GM18502 (cell line): ENCODE measurements at regions not wholly inside any gene's neighbourhood (a gene's known extent, or its start where the extent isn't known, plus 50 kb on each side); places are given as distances from the start of the nearest gene placed in this dataset.
"Not testable (repeated sequence)": the region's sequence is repeated elsewhere in the genome, so short reads cannot be mapped to it uniquely, and the experiment has no call there.

Experiments
- ATAC-seq: cut with Tn5 transposase; IDR thresholded peaks from one replicate; pipeline ENCODE4 v1.9.1; 2021; ENCODE audit warnings: mild to moderate bottlenecking; ENCODE audit not compliant: unreplicated experiment, poor library complexity

DNA sequence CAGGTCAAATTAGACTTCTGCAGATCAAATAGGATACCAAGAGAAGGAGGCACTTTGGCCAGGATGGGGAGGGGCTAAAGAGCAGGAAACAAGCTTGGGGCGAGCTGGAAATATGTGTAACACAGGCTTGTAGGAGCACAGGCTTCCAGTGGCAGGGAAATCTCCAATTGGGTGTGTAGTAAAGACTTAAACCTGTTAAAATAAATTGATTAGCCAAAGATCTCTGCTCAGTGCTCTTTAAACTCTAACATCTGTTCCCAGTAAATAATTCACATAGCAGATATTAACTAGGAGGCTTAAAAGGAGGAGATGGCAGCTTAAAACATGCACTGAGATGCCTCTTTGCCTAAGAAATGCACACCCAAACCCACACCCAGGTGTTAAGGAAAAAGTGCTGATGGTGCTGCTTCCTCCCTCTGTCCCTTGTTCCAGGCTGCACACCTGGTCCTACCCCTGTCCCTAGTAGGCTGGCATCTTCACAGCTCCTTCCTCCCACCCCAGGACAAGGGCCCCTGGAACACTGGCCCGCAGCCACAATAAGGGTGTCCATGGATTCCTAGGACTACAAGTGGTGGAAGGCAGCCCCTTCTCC, 93.5 kb upstream of the MLN start:
- ATAC-seq, result no peak

- ATAC-seq, result no peak
Observed at GRCh38 chr6:33896391-33897188, 92.8 kb upstream of the MLN start.

DNA sequence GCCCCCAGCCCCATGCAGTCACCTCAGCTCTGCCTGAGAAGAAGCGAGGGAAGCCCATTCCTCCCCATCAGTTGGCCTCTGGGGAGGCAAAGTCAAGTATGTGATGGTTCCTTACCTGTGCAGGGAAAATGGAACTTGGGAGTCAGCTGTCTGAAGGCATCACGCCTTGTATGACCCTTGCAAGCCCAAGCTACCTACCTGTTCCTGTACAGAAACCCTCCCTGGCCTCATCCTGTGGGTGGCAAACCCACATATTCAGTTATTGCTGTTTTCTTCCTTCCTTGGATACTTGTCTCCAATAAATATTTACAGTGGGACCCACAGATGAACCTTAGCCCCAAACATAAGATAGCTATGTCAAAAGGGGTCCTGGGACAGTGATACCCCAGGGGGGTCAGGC, 92.2 kb upstream of the MLN start:
- ATAC-seq, result no peak

DNA sequence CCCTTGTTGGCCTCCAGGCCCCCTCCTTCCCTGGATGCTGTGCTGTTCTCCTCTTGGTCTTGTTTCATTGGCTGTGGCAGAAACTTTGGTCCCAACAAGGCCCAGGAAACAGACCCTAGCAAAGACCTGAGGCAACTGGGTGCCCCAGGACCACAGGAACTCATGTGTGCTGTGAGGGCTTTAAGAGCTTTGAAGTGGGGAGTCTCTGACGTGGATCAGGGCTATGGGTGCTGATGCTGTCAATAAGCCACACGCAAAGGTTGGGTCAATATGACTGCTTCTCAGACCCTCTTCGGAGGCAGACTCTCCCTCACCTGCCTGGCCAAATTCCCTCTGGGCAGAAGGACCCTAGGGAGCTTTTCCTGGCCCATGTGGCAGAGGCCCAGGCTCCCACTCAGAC, 91.5 kb upstream of the MLN start:
- no peak for ATAC-seq

- ATAC-seq, result no peak
Observed at GRCh38 chr6:33894438-33894837, 90.6 kb upstream of the MLN start.

GRCh38 chr6:33892581-33893346, 89.0 kb upstream of the MLN start:
- no peak for ATAC-seq

GRCh38 chr6:33888664-33889200, 84.9 kb upstream of the MLN start:
- ATAC-seq, result no peak

GRCh38 chr6:33888183-33888582, 84.4 kb upstream of the MLN start:
- ATAC-seq, result no peak

DNA sequence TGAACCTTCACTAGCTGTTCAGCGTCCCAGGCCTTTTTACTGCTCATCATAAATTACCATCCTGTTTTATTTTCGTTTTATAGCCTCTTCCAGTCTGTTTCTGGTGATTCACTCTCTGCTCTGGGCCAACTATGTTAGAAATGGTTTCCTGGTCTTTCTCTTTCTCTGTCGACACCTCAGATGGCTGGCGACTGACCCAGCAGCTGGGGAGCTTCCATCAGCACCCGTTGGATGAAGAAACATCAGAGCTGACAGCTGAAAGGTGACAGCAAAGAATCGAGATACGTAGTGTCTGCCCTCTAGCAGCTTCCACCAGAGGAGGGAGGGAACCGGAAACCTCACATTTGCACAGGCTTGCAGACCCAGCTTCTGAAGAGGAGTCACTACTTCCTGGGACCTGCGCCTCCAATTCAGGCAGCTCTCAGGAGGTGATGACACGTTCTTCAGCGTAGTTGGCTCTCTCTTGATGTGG, 82.9 kb upstream of the MLN start:
- no peak for ATAC-seq

- no peak for ATAC-seq
Observed at GRCh38 chr6:33885132-33886057, 81.6 kb upstream of the MLN start.

DNA sequence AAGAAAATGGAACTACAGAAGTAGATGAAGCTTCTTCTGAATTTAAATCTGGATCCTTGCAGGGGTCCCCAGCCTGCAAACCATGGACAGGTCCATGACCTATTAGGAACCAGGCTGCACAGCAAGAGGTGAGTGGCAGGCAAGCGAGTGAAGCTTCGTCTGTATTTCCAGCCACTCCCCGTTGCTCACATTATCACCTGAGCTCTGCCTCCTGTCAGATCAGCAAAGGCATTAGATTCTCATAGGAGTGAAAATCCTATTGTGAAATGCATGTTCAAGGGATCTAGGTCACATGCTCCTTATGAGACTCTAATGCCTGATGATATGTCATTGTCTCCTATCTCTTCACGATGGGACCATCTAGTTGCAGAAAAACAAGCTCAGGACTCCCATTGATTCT, 79.8 kb upstream of the MLN start:
- ATAC-seq, result not testable (repeated sequence)

DNA sequence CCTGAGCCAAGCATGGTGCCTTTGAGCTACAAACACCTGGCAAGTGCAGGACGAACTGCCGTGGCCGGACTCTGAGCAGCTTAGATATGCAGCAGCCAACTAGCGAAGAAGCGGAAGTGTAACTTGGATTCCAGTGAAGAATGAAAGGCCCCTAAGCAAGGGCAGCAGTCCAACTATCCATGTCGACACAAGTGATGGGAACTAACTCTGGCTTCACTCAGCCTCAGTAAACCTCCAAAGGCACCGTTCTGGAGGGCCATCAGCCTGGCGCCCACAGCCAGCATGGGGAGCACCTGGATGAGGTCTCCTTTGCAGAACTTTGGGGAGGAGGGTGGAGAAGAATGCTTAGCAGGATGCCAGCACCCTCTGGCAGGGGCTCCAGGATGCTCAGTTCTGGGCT, 78.4 kb upstream of the MLN start:
- ATAC-seq, result no peak

DNA sequence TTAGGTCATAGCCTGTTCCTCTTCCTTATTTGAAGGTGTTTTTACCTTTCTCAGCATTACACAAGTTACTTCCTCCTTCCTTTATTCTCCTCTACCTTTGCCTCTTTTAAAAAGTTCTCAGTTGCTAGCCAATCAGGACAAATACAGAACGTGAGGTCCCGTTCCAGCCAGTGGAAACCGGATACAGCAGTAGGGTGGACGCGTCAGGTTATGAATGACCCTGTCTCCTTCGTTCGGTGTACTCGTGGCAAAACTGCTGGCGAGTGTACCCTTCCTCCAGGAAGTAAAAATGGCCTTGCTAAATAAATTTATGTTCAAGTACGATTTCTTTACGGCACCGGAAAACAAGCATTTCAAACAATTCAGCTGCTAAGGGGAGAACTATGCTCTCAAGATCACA, 77.0 kb upstream of the MLN start:
- ATAC-seq, result no peak

GRCh38 chr6:33880104-33880678, 76.4 kb upstream of the MLN start:
- ATAC-seq, result no peak

- no peak for ATAC-seq
Observed at GRCh38 chr6:33878562-33878961, 74.8 kb upstream of the MLN start.

DNA sequence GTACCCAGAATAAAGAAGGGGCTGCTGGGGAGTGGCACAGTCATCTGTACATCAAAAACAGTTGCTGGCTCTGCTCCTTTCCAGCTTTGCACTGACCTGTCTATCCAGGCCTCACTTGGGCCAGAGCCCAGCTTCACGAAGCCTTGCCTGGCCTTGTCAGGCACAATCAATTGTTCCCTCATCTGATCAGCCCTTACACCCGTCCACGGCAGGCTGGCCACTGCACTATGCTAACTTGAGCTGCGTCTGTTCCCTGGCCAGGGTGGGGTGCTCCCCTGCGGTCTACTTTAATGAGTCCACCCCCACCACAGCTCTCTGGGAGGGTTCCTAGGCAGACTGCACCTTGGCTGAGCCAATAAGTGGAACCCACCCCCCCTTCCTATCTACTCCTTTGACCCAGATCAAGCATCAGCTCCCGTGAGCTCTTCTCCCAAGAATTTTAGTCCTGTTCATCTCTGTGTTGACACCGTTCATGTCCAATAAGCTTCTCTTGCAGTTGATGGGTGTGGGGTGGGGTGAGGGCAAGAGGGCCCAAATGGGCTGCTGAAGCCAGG, 74.3 kb upstream of the MLN start:
- no peak for ATAC-seq

GRCh38 chr6:33875696-33876095, 71.9 kb upstream of the MLN start:
- ATAC-seq, result no peak

GRCh38 chr6:33875141-33875581, 71.4 kb upstream of the MLN start:
- ATAC-seq, result no peak

DNA sequence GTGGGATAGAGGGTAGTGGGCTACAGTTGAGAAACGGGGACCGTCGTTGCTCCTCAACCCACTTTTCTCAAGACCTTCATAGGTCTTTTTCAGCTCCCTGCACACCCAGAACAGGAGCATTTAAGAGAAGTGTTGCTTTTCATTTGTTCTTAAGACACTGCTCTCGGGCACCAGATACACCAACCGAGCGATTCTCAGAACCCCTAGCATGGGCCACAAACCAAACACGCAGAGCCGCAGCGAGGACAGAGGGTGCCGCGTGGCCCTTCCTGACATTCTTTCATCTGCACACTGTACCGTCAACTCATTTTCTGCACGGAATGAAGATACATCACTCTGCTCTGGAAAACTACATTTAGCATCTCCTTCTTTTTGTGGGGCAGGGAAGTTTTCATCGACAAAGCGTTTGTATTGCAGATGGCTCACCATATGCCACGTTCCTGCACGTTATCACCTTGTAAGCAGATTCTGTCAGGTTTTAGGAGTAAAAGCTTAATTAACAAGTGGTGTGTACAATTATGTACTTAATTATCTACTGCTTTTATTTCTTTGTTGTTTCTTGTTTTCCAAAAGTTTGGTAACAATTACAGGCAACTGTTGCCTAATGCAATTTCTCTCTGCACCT, 70.4 kb upstream of the MLN start:
- no peak for ATAC-seq
